Naive thymus-derived CD4-positive, alpha-beta T cell (primary cell): ENCODE measurements at regions not wholly inside any gene's neighbourhood (a gene's known extent, or its start where the extent isn't known, plus 50 kb on each side); places are given as distances from the start of the nearest gene placed in this dataset.

Source experiments
- ATAC-seq: fragments of 150-1000 bp; cut with Tn5 transposase; 2 replicates; pipeline ENCODE4 v1.10.0; 2021; ENCODE audit warnings: mild to moderate bottlenecking, moderate library complexity
- CTCF ChIA-PET: fragments of 350-600 bp; sonication (Branson Sonifier 250); formaldehyde crosslinking; loops from one replicate; lab custom pipeline; 2021; ENCODE audit warnings: antibody characterized with exemption; lab: Charles Lee
- POLR2A ChIA-PET: fragments of 350-600 bp; sonication (Branson Sonifier 250); formaldehyde crosslinking; loops from one replicate; lab custom pipeline; 2021; ENCODE audit warnings: antibody characterized with exemption, inconsistent platforms; lab: Charles Lee
- DNase-seq, 9 donors: peaks; one replicate each; pipeline versions ENCODE4 v3.0.0 to v3.0.0-alpha.2; 2020 to 2022; ENCODE audit warnings: mixed read lengths in 1 of 9
- H3K27ac ChIP-seq: one replicate; pipeline ENCODE4 v1.7.0; 2013; ENCODE audit warnings: mild to moderate bottlenecking, low read depth, low read length, moderate library complexity
- H3K27me3 ChIP-seq, 2 donors: one replicate each; pipeline ENCODE4 v1.7.0; 2013; ENCODE audit warnings: low read length in 2 of 2, mild to moderate bottlenecking in 2 of 2, moderate library complexity in 2 of 2; ENCODE audit not compliant: control insufficient read depth in 2 of 2, insufficient read depth in 2 of 2
- H3K36me3 ChIP-seq, 3 experiments: 1 replicate in 2 of 3; 2 replicates in 1 of 3; pipeline ENCODE4 v1.7.0; 2013; ENCODE audit warnings: low read length in 3 of 3, mild to moderate bottlenecking in 3 of 3, moderate library complexity in 1 of 3; ENCODE audit not compliant: insufficient read depth in 3 of 3, control insufficient read depth in 2 of 3
- H3K4me1 ChIP-seq, 2 donors: one replicate each; pipeline ENCODE4 v1.7.0; 2013; ENCODE audit warnings: low read length in 2 of 2, mild to moderate bottlenecking in 2 of 2, moderate library complexity in 1 of 2; ENCODE audit not compliant: control insufficient read depth in 2 of 2, insufficient read depth in 2 of 2
- H3K4me3 ChIP-seq: 2 replicates; pipeline ENCODE4 v1.7.0; 2013; ENCODE audit warnings: mild to moderate bottlenecking, low read length
- H3K9me3 ChIP-seq, 3 experiments: 1 replicate in 2 of 3; 2 replicates in 1 of 3; pipeline ENCODE4 v1.7.0; 2013; ENCODE audit warnings: low read length in 3 of 3; ENCODE audit not compliant: control insufficient read depth in 2 of 3
- H3K27ac Mint-ChIP-seq, 9 donors: one replicate each; pipeline ENCODE4 v1.8.0; 2020 to 2022; ENCODE audit warnings: mixed read lengths in 9 of 9, mild to moderate bottlenecking in 8 of 9, moderate library complexity in 5 of 9, inconsistent platforms in 2 of 9
- H3K27me3 Mint-ChIP-seq, 5 donors: one replicate each; pipeline ENCODE4 v1.8.0; 2021 to 2022; ENCODE audit warnings: mixed read lengths in 5 of 5, mild to moderate bottlenecking in 1 of 5
- H3K36me3 Mint-ChIP-seq, 5 donors: one replicate each; pipeline ENCODE4 v1.8.0; 2020 to 2022; ENCODE audit warnings: mixed read lengths in 5 of 5, mild to moderate bottlenecking in 3 of 5, inconsistent platforms in 1 of 5
- H3K4me1 Mint-ChIP-seq, 7 donors: one replicate each; pipeline ENCODE4 v1.8.0; 2020 to 2022; ENCODE audit warnings: mixed read lengths in 7 of 7, mild to moderate bottlenecking in 3 of 7, inconsistent platforms in 1 of 7
- H3K4me3 Mint-ChIP-seq, 10 donors: one replicate each; pipeline ENCODE4 v1.8.0; 2020 to 2022; ENCODE audit warnings: mild to moderate bottlenecking in 10 of 10, mixed read lengths in 10 of 10, moderate library complexity in 6 of 10, inconsistent platforms in 2 of 10
- H3K9me3 Mint-ChIP-seq, 11 donors: one replicate each; pipeline ENCODE4 v1.8.0; 2020 to 2022; ENCODE audit warnings: mixed read lengths in 11 of 11, mild to moderate bottlenecking in 4 of 11, inconsistent platforms in 1 of 11, moderate library complexity in 1 of 11
- intact Hi-C, 2 donors: fragments of 100-400 bp; cut with micrococcal nuclease; formaldehyde crosslinking; loops; one replicate each; pipeline ENCODE4 v1.15.1; 2023

DNA sequence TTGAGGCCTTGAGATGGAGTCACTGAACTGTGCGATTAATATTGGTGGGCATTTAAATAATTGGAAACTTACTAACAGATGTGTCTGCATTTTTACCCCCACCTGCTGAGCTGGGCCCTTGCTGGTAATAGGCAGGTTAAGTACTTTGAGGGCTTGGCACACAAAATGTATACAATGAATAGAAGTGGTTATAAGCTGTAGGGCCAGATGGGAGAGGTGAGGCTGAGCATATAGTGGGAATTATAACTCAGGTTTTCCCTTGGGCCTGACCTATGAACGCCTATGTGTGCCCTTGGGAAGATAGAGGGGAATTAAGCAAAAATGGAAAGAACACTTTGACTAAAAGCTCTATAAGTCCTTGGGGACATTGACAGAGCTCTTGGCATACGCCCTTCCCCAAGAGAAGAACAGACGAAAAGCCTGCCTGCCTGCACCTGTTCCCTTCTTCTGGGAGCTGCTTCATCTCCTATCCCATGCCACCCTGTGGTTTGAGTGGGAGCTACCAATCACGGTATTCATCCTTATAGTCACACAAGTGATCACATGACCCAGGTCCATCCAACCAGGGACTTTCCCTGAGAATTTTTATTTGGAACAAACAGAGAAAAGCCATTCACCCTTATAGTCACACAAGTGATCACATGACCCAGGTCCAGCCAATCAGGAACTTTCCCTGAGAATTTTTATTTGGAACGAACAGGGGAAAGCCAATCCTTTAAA is 260.7 kb upstream of the CSF3R start:
- Mint-ChIP-seq H3K36me3 (no peaks in the 10 kb centered on the region), H3K4me3 (no peak overlapping the region), H3K27me3 (peaks cover 12 to 45% (median 21%) of the 10 kb centered on the region in 5 donors), H3K4me1 (peaks cover 0 to 1% (median 0%) of the 10 kb centered on the region in 7 donors), H3K9me3 (peaks cover 0 to 4% (median 0%) of the 10 kb centered on the region in 11 donors), H3K27ac (no peak overlapping the region)
- POLR2A ChIA-PET: no interaction called here
- Histone ChIP-seq H3K4me1 (no peaks in the 10 kb centered on the region), H3K4me3 (no peak overlapping the region), H3K27ac (no peak overlapping the region), H3K27me3 (no peaks in the 10 kb centered on the region), H3K36me3 (no peaks in the 10 kb centered on the region), H3K9me3 (no peaks in the 10 kb centered on the region)
- intact Hi-C loops: no loop called here
- DNase-seq: no peak
- no peak for ATAC-seq
- CTCF ChIA-PET: no interaction called here

DNA sequence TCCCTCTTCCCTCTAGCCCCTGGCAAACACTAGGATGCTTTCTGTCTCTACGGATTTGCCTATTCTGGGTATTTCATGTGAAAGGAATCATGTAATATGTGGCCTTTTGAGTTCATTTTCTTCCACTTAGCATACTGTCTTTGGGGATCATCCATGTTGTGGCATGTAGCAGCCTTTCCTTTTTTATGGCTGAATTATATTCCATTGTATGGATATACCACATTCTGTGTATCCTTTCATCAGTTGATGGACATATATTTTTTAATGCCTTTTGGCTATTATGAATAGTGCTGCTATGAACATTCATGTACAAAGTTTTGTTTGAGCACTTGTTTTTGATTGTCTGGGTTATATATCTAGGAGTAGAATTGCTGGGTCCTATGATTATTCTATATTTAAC is 258.4 kb upstream of the CSF3R start:
- Histone ChIP-seq H3K9me3 (no peaks in the 10 kb centered on the region), H3K27me3 (no peaks in the 10 kb centered on the region), H3K36me3 (no peaks in the 10 kb centered on the region), H3K4me1 (no peaks in the 10 kb centered on the region), H3K27ac (no peak overlapping the region), H3K4me3 (no peak overlapping the region)
- Mint-ChIP-seq H3K36me3 (no peaks in the 10 kb centered on the region), H3K27ac (no peak overlapping the region), H3K4me1 (peaks cover 0 to 1% (median 0%) of the 10 kb centered on the region in 7 donors), H3K4me3 (no peak overlapping the region), H3K9me3 (peaks cover 0 to 4% (median 0%) of the 10 kb centered on the region in 11 donors), H3K27me3 (peaks cover 18 to 46% (median 32%) of the 10 kb centered on the region in 5 donors)
- POLR2A ChIA-PET: no interaction called here
- CTCF ChIA-PET: no interaction called here
- DNase-seq: no peak
- intact Hi-C loops: no loop called here
- ATAC-seq: no peak

DNA sequence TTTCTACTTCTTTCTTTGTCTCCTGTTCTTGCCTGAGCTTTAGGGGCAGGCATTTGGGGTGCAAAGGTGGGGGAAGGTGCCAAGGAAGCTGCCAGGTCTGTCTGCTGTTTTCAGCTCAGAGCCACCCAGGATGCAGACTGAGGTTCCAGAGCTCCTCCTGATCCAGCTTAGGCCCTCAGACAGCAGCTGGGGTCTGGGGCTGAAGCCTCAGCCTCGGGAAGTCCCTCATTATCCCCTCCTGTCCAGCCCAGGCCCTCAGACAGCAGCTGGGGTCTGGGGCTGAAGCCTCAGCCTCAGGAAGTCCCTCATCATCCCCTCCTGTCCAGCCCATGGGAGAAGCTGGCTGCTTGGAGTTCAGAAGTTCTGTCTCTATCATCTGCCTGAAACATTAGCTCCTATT is 257.7 kb upstream of the CSF3R start:
- CTCF ChIA-PET: no interaction called here
- H3K27me3 Mint-ChIP-seq: peaks cover 18 to 47% (median 34%) of the 10 kb centered on the region in 5 donors
- no peak for ATAC-seq
- H3K27ac Mint-ChIP-seq: no peak overlapping the region
- H3K9me3 Mint-ChIP-seq: peaks cover 0 to 4% (median 0%) of the 10 kb centered on the region in 11 donors
- no peaks in the 10 kb centered on the region for H3K36me3 Mint-ChIP-seq
- POLR2A ChIA-PET: no interaction called here
- H3K4me1 ChIP-seq: no peaks in the 10 kb centered on the region
- H3K27me3 ChIP-seq: no peaks in the 10 kb centered on the region
- intact Hi-C loops: no loop called here
- no peak overlapping the region for H3K4me3 ChIP-seq
- no peak overlapping the region for H3K27ac ChIP-seq
- DNase-seq: no peak
- H3K9me3 ChIP-seq: no peaks in the 10 kb centered on the region
- no peaks in the 10 kb centered on the region for H3K36me3 ChIP-seq
- no peak overlapping the region for H3K4me3 Mint-ChIP-seq
- H3K4me1 Mint-ChIP-seq: peaks cover 0 to 1% (median 0%) of the 10 kb centered on the region in 7 donors

DNA sequence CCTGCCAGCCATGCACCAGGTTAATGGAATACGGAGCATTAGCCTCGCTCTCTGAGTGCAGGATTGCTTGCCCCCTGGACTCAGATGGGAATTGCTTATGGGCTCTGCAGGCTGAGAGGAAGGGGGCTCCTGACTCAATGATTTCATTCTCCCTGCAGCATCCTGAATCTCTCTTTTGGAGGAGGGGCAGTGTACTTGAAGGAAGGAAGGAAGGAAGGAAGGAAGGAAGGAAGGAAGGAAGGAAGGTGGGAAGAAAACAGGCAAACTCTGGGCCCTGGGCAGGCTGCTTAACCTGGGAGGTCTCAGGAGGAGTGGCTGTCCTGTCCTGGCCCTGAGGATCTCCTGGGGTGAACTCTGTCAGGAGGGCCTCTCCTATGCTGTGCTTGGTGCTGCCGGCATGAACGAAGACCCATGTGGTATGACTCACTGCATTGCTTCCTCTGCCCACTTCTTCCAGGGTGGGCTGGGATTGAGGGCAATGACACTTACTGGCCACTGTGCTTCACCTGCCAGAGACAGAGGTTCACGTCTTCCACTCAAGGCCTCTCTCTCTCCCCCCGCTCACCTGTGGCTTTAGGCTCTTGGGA is 257.1 kb upstream of the CSF3R start:
- H3K36me3 ChIP-seq: no peaks in the 10 kb centered on the region
- intact Hi-C loops: no loop called here
- ATAC-seq (no peak), DNase-seq (no peak)
- peaks cover 0 to 1% (median 0%) of the 10 kb centered on the region in 7 donors for H3K4me1 Mint-ChIP-seq
- no peak overlapping the region for H3K27ac ChIP-seq
- POLR2A ChIA-PET: no interaction called here
- CTCF ChIA-PET: no interaction called here
- peaks cover 0 to 4% (median 0%) of the 10 kb centered on the region in 11 donors for H3K9me3 Mint-ChIP-seq
- no peak overlapping the region for H3K4me3 ChIP-seq
- peaks cover 0 to 3% of the 10 kb centered on the region in 2 donors for H3K27me3 ChIP-seq
- no peak overlapping the region for H3K27ac Mint-ChIP-seq
- no peak overlapping the region for H3K4me3 Mint-ChIP-seq
- H3K36me3 Mint-ChIP-seq: no peaks in the 10 kb centered on the region
- H3K27me3 Mint-ChIP-seq: peaks cover 25 to 50% (median 41%) of the 10 kb centered on the region in 5 donors
- no peaks in the 10 kb centered on the region for H3K9me3 ChIP-seq
- no peaks in the 10 kb centered on the region for H3K4me1 ChIP-seq

DNA sequence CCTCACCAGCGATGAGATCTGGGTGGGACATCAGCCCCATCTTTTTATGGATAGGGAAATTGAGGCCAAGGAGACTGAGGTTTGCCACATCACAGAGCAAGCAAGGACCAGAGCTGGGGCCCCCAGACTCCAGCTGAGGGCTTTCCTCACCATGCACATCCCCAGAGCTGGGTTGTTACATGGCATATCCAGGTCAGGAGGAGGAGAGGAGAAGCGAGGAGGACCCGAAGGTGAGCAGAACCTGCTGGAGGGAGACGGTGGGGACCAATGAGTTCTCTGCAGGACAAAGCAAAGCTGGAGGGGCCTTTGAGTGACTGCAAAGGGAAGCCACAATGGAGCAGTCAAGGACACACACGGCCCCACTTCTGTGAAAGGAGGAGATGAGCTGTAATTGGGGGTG is 255.5 kb upstream of the CSF3R start:
- Histone ChIP-seq H3K4me1 (no peaks in the 10 kb centered on the region), H3K27me3 (peaks cover 0 to 3% of the 10 kb centered on the region in 2 donors), H3K9me3 (no peaks in the 10 kb centered on the region), H3K4me3 (no peak overlapping the region), H3K36me3 (no peaks in the 10 kb centered on the region), H3K27ac (no peak overlapping the region)
- ATAC-seq (no peak), DNase-seq (no peak)
- peaks cover 0 to 4% (median 0%) of the 10 kb centered on the region in 11 donors for H3K9me3 Mint-ChIP-seq
- intact Hi-C loops: no loop called here
- H3K27ac Mint-ChIP-seq: no peak overlapping the region
- peaks cover 30 to 53% (median 46%) of the 10 kb centered on the region in 5 donors for H3K27me3 Mint-ChIP-seq
- peaks cover 0 to 3% (median 0%) of the 10 kb centered on the region in 7 donors for H3K4me1 Mint-ChIP-seq
- POLR2A ChIA-PET: no interaction called here
- CTCF ChIA-PET: no interaction called here
- H3K4me3 Mint-ChIP-seq: no peak overlapping the region
- no peaks in the 10 kb centered on the region for H3K36me3 Mint-ChIP-seq

DNA sequence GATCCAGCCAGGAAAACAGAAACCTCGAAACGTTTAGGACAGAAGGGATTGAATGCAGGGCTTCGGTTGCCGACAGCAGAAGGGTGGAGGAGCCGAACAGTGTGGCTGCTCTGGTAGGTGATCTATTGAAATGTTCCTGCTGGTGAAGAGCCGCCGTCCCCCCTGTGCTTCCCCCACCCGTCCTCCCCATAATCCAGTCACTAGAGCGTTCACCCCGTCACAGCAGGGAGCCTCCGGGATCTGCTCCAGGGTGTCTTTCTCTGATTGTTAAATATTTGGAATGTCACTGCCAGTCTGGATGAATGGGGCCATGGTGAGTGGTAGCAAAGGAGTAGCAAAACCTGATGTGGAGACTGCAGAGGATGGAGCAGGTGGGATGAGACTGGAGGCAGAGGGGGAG is 255.1 kb upstream of the CSF3R start:
- Histone ChIP-seq H3K4me1 (no peaks in the 10 kb centered on the region), H3K36me3 (no peaks in the 10 kb centered on the region), H3K27me3 (peaks cover 0 to 3% of the 10 kb centered on the region in 2 donors), H3K27ac (no peak overlapping the region), H3K9me3 (no peaks in the 10 kb centered on the region), H3K4me3 (no peak overlapping the region)
- Mint-ChIP-seq H3K9me3 (peaks cover 0 to 4% (median 0%) of the 10 kb centered on the region in 11 donors), H3K4me3 (no peak overlapping the region), H3K36me3 (no peaks in the 10 kb centered on the region), H3K27ac (no peak overlapping the region), H3K4me1 (peaks cover 0 to 3% (median 0%) of the 10 kb centered on the region in 7 donors), H3K27me3 (peaks cover 30 to 58% (median 50%) of the 10 kb centered on the region in 5 donors)
- CTCF ChIA-PET: no interaction called here
- ATAC-seq (no peak), DNase-seq (no peak)
- intact Hi-C loops: no loop called here
- POLR2A ChIA-PET: no interaction called here
